Lung (tissue), 11 donors: ENCODE measurements at regions not wholly inside any gene's neighbourhood (a gene's known extent, or its start where the extent isn't known, plus 50 kb on each side); places are given as distances from the start of the nearest gene placed in this dataset.

Source experiments
- ATAC-seq: fragments of 200-7000 bp; cut with Tn5 transposase; one replicate; pipeline ENCODE4 v1.9.1; 2020; ENCODE audit warnings: moderate number of reproducible peaks; ENCODE audit not compliant: insufficient read depth, low FRiP score
- DNase-seq, 3 donors: peaks; one replicate each; pipeline ENCODE4 v3.0.0-alpha.2; 2013 to 2017
- H3K27ac ChIP-seq, 2 donors: one replicate each; pipeline ENCODE4 v1.5.1; 2013; ENCODE audit warnings: mild to moderate bottlenecking in 2 of 2, moderate library complexity in 2 of 2, control low read depth in 1 of 2, inconsistent platforms in 1 of 2, low read depth in 1 of 2, low read length in 1 of 2
- H3K27me3 ChIP-seq, 3 donors: one replicate each; pipeline ENCODE4 v1.5.1; 2013; ENCODE audit warnings: low read length in 2 of 3; ENCODE audit not compliant: control insufficient read depth in 3 of 3, insufficient read depth in 3 of 3
- H3K36me3 ChIP-seq, 4 donors: one replicate each; pipeline ENCODE4 v1.5.1; 2013; ENCODE audit warnings: low read length in 4 of 4, mild to moderate bottlenecking in 1 of 4, moderate library complexity in 1 of 4; ENCODE audit not compliant: control insufficient read depth in 4 of 4, insufficient read depth in 4 of 4
- H3K4me1 ChIP-seq, 5 donors: one replicate each; pipeline ENCODE4 v1.5.1; 2013; ENCODE audit warnings: low read length in 5 of 5, mild to moderate bottlenecking in 2 of 5, moderate library complexity in 1 of 5; ENCODE audit not compliant: control insufficient read depth in 5 of 5, insufficient read depth in 5 of 5
- H3K4me3 ChIP-seq: one replicate; pipeline ENCODE4 v1.5.1; 2013; ENCODE audit warnings: mild to moderate bottlenecking, control low read depth, moderate library complexity
- H3K9ac ChIP-seq, 2 donors: one replicate each; pipeline ENCODE4 v1.5.1; 2013; ENCODE audit warnings: low read length in 2 of 2, control low read depth in 1 of 2; ENCODE audit not compliant: insufficient read depth in 1 of 2
- H3K9me3 ChIP-seq, 4 donors: one replicate each; pipeline ENCODE4 v1.5.1; 2013; ENCODE audit warnings: low read length in 3 of 4, mild to moderate bottlenecking in 1 of 4, moderate library complexity in 1 of 4; ENCODE audit not compliant: control insufficient read depth in 4 of 4, insufficient read depth in 3 of 4
- WGBS, 2 donors: extraction: QIAGEN DNeasy Blood & Tissue Kit; methylation state at CpG; one replicate each; pipeline ENCODE4 v1.1.7; 2013; 5-methylcytosine and 5-hydroxymethylcytosine counted together
- TF ChIP-seq, protein P1 (sequence below): IDR thresholded peaks from 2 replicates; pipeline ENCODE4 v1.5.1; 2012; ENCODE audit warnings: mild to moderate bottlenecking; ENCODE audit errors: control extremely low read depth, extremely low read depth
- donor health status: control.
- donor health status: control.
- donor health status: Bipolar disorder and iron deficiency.
- donor health status: healthy.
- donor health status: DM: yes; HTN: yes; CAD: no.

- H3K4me3 ChIP-seq = no peak overlapping the region
- H3K36me3 ChIP-seq = peaks cover 0 to 9% (median 7%) of the 10 kb centered on the region in 4 donors
- 61 to 83% methylated on average over 6 of the region's 6 CpGs for WGBS, 2 donors
- H3K4me1 ChIP-seq = peaks cover 0 to 11% (median 0%) of the 10 kb centered on the region in 5 donors
- H3K27ac ChIP-seq = no peak overlapping the region
- no peak for ATAC-seq
- DNase-seq = no peak
- H3K27me3 ChIP-seq = no peaks in the 10 kb centered on the region
- H3K9me3 ChIP-seq = no peaks in the 10 kb centered on the region
- TF ChIP-seq, protein P1, sequence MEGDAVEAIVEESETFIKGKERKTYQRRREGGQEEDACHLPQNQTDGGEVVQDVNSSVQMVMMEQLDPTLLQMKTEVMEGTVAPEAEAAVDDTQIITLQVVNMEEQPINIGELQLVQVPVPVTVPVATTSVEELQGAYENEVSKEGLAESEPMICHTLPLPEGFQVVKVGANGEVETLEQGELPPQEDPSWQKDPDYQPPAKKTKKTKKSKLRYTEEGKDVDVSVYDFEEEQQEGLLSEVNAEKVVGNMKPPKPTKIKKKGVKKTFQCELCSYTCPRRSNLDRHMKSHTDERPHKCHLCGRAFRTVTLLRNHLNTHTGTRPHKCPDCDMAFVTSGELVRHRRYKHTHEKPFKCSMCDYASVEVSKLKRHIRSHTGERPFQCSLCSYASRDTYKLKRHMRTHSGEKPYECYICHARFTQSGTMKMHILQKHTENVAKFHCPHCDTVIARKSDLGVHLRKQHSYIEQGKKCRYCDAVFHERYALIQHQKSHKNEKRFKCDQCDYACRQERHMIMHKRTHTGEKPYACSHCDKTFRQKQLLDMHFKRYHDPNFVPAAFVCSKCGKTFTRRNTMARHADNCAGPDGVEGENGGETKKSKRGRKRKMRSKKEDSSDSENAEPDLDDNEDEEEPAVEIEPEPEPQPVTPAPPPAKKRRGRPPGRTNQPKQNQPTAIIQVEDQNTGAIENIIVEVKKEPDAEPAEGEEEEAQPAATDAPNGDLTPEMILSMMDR = no peak
- no peak overlapping the region for H3K9ac ChIP-seq
Measured at GRCh38 chr4:31146366-31146765, 426.2 kb downstream of the PCDH7 start.

GRCh38 chr4:31148990-31149389, 428.8 kb downstream of the PCDH7 start:
- Histone ChIP-seq H3K27me3 (no peaks in the 10 kb centered on the region), H3K4me1 (peaks cover 0 to 11% (median 0%) of the 10 kb centered on the region in 5 donors), H3K36me3 (peaks cover 0 to 5% (median 1%) of the 10 kb centered on the region in 4 donors), H3K27ac (no peak overlapping the region), H3K9me3 (no peaks in the 10 kb centered on the region), H3K4me3 (no peak overlapping the region), H3K9ac (peak overlapping the region in 1 of 2 donors; percentile 19)
- 58 to 61% methylated on average over 1 of the region's 1 CpG for WGBS, 2 donors
- no peak for ATAC-seq
- peak in 2 of 3 donors; percentile 24 to 29 for DNase-seq
- TF ChIP-seq, protein P1 = no peak

- no peak overlapping the region for H3K27ac ChIP-seq
- DNase-seq (no peak), ATAC-seq (no peak)
- H3K4me3 ChIP-seq = no peak overlapping the region
- 80 to 82% methylated on average over 1 of the region's 1 CpG for WGBS, 2 donors
- TF ChIP-seq, protein P1 = no peak
- H3K9ac ChIP-seq = no peak overlapping the region
- no peaks in the 10 kb centered on the region for H3K9me3 ChIP-seq
- no peaks in the 10 kb centered on the region for H3K36me3 ChIP-seq
- no peaks in the 10 kb centered on the region for H3K4me1 ChIP-seq
- no peaks in the 10 kb centered on the region for H3K27me3 ChIP-seq
Measured at GRCh38 chr4:31156221-31156620, 436.1 kb downstream of the PCDH7 start.

- Histone ChIP-seq H3K27me3 (no peaks in the 10 kb centered on the region), H3K36me3 (no peaks in the 10 kb centered on the region), H3K4me1 (no peaks in the 10 kb centered on the region), H3K4me3 (no peak overlapping the region), H3K27ac (no peak overlapping the region), H3K9me3 (no peaks in the 10 kb centered on the region), H3K9ac (no peak overlapping the region)
- WGBS, 2 donors = 75 to 82% methylated on average over 3 of the region's 3 CpGs
- ATAC-seq = no peak
- DNase-seq = no peak
- TF ChIP-seq, protein P1 = no peak
Measured at GRCh38 chr4:31160146-31160545, 440.0 kb downstream of the PCDH7 start.
